ENCODE measurements at regions not wholly inside any gene's neighbourhood (a gene's known extent, or its start where the extent isn't known, plus 50 kb on each side); places are given as distances from the start of the nearest gene placed in this dataset.

DNA sequence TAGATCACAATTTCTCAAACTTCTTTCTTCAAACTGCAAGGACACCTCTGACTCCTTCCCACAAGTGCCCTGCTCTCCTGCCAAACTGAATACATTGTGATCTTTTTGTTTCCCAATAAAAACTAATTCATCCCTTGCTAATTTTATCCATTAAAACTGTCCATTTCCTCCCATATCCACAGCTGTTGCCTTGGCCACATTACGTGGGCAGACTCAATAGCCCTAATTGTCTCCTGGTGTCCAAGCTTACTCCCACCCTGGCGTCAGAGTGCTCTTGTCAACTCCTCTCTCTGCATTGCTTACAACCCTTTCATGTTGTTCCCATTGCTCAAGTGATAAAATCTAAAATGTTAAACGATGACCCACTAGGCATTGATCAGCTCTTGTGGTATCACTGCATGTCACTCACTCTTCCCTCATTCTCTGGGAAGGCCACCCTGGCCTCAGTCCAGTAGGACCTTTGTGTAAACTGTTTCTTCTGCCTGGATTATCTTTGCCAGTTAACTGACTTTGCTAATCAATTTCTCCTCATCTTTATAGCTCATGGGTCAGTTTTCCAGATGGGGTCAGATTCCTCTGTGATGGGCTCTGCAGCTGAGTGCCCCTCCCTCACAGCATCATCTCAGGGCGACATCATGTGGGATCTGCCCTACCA, 525.0 kb downstream of the SLC4A3 start:
- ChIA-PET POLR2A (no interaction called here), CTCF (ENCODE audit: low intra/inter-chr PET ratio) (no interaction called here)
- H3K4me3 ChIP-seq: no peak overlapping the region
- no peak overlapping the region for H3K27ac ChIP-seq (ENCODE audit: extremely low read depth, low read depth, low read length)
- FAIRE-seq (no peak), DNase-seq (ENCODE audit: extremely low read depth in 1 of 4, low spot score in 3 of 4) (no peak), ATAC-seq (no peak)
- no peaks in the 10 kb centered on the region for H3K9me3 ChIP-seq (replicated peaks; ENCODE audit: control insufficient read depth, insufficient read depth, low read depth, low read length)
- TF ChIP-seq HCFC1 (IDR thresholded peaks at IDR 0.05; ENCODE audit: low read depth, low read length): no peak
- TF ChIP-seq PCBP1 (IDR thresholded peaks at IDR 0.05; ENCODE audit: low read depth, low read length, poor library complexity, severe bottlenecking): no peak
- no peak for TF ChIP-seq CBX3 (IDR thresholded peaks at IDR 0.05; ENCODE audit: borderline replicate concordance in 1 of 2, low read length in 2 of 2)
- no peak for TF ChIP-seq ZNF699 (CRISPR knock-in tag; IDR thresholded peaks at IDR 0.05; ENCODE audit: insufficient replicate concordance)
- intact Hi-C loops (cut with micrococcal nuclease): no loop called here
- no peaks in the 10 kb centered on the region for H3K79me2 ChIP-seq (ENCODE audit: control insufficient read depth, insufficient read depth, low read length)
- no peaks in the 10 kb centered on the region for H3K4me1 ChIP-seq (replicated peaks in 1 of 2; ENCODE audit: control insufficient read depth in 2 of 2, insufficient read depth in 2 of 2, low read length in 2 of 2)
- H3K9ac ChIP-seq (ENCODE audit: insufficient read depth in 1 of 2, low read depth in 2 of 2, low read length in 2 of 2): no peak overlapping the region
- H2AFZ ChIP-seq (ENCODE audit: low read depth, low read length): no peak overlapping the region
- no peaks in the 10 kb centered on the region for H3K9me1 ChIP-seq (ENCODE audit: control insufficient read depth, insufficient read depth, low read length)
- no peaks in the 10 kb centered on the region for H3K36me3 ChIP-seq (ENCODE audit: control insufficient read depth, insufficient read depth, low read length)
- no peaks in the 10 kb centered on the region for H4K20me1 ChIP-seq (replicated peaks; ENCODE audit: control insufficient read depth, insufficient read depth, low read length)
- in situ Hi-C loops (cut with MboI): no loop called here
- H3K4me2 ChIP-seq (ENCODE audit: insufficient read depth, low read length): no peak overlapping the region
- BruUV-seq (replicated peaks): no TSS peak
- H3K27me3 ChIP-seq (ENCODE audit: control insufficient read depth in 2 of 2, insufficient read depth in 2 of 2, low read length in 2 of 2): no peaks in the 10 kb centered on the region
- 3% methylated on average over 3 of the region's 4 CpGs for WGBS (ENCODE audit: insufficient coverage, low coverage, missing lambda C conversion rate)

DNA sequence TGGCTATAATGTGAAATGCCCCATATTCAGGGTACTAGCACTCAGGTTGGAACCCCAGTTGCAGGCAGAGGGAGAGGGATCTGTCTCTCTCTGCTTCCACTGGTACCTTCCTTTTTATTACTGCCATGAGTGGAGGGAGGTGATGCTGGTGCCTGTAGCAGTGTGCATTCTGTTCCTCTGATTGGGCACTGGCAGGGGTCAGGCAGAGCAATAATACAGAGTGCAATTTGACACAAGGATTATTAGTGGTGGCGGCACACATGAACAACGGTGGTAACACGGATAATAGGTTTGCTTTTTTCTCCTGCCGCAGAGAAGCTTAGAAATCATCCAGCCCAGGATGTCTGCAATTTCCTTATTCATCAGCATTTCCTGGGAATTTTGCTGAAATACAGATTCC, 525.7 kb downstream of the SLC4A3 start:
- Histone ChIP-seq H3K9ac (ENCODE audit: insufficient read depth in 1 of 2, low read depth in 2 of 2, low read length in 2 of 2) (no peak overlapping the region), H3K27me3 (ENCODE audit: control insufficient read depth in 2 of 2, insufficient read depth in 2 of 2, low read length in 2 of 2) (no peaks in the 10 kb centered on the region), H3K4me2 (ENCODE audit: insufficient read depth, low read length) (no peak overlapping the region), H3K27ac (ENCODE audit: extremely low read depth, low read depth, low read length) (no peak overlapping the region), H3K4me3 (no peak overlapping the region), H3K9me3 (replicated peaks; ENCODE audit: control insufficient read depth, insufficient read depth, low read depth, low read length) (no peaks in the 10 kb centered on the region), H4K20me1 (replicated peaks; ENCODE audit: control insufficient read depth, insufficient read depth, low read length) (no peaks in the 10 kb centered on the region), H3K9me1 (ENCODE audit: control insufficient read depth, insufficient read depth, low read length) (no peaks in the 10 kb centered on the region), H2AFZ (ENCODE audit: low read depth, low read length) (no peak overlapping the region), H3K79me2 (ENCODE audit: control insufficient read depth, insufficient read depth, low read length) (no peaks in the 10 kb centered on the region), H3K36me3 (ENCODE audit: control insufficient read depth, insufficient read depth, low read length) (no peaks in the 10 kb centered on the region), H3K4me1 (replicated peaks in 1 of 2; ENCODE audit: control insufficient read depth in 2 of 2, insufficient read depth in 2 of 2, low read length in 2 of 2) (no peaks in the 10 kb centered on the region)
- ChIA-PET CTCF (ENCODE audit: low intra/inter-chr PET ratio) (no interaction called here), POLR2A (no interaction called here)
- DNase-seq (ENCODE audit: extremely low read depth in 1 of 4, low spot score in 3 of 4): no peak
- FAIRE-seq: no peak
- WGBS (ENCODE audit: insufficient coverage, low coverage, missing lambda C conversion rate): 3% methylated on average over 4 of the region's 4 CpGs
- BruUV-seq (replicated peaks): no TSS peak
- TF ChIP-seq ZNF140 (CRISPR knock-in tag; IDR thresholded peaks at IDR 0.05): no peak
- no peak for TF ChIP-seq IRF2 (CRISPR knock-in tag; IDR thresholded peaks at IDR 0.05)
- TF ChIP-seq, protein P1, sequence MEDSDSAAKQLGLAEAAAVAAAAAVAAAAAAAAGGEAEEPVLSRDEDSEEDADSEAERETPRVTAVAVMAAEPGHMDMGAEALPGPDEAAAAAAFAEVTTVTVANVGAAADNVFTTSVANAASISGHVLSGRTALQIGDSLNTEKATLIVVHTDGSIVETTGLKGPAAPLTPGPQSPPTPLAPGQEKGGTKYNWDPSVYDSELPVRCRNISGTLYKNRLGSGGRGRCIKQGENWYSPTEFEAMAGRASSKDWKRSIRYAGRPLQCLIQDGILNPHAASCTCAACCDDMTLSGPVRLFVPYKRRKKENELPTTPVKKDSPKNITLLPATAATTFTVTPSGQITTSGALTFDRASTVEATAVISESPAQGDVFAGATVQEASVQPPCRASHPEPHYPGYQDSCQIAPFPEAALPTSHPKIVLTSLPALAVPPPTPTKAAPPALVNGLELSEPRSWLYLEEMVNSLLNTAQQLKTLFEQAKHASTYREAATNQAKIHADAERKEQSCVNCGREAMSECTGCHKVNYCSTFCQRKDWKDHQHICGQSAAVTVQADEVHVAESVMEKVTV (CRISPR knock-in tag; IDR thresholded peaks at IDR 0.05): no peak
- in situ Hi-C loops (cut with MboI) (no loop called here), intact Hi-C loops (cut with micrococcal nuclease) (no loop called here)
- ATAC-seq: no peak

Data from K562 (cell line).